HG02759 (cell line): ENCODE measurements at regions not wholly inside any gene's neighbourhood (a gene's known extent, or its start where the extent isn't known, plus 50 kb on each side); places are given as distances from the start of the nearest gene placed in this dataset.

Source experiments
- ATAC-seq: cut with Tn5 transposase; IDR thresholded peaks from one replicate; pipeline ENCODE4 v1.9.1; 2021; ENCODE audit warnings: mild to moderate bottlenecking, moderate library complexity; ENCODE audit not compliant: unreplicated experiment

DNA sequence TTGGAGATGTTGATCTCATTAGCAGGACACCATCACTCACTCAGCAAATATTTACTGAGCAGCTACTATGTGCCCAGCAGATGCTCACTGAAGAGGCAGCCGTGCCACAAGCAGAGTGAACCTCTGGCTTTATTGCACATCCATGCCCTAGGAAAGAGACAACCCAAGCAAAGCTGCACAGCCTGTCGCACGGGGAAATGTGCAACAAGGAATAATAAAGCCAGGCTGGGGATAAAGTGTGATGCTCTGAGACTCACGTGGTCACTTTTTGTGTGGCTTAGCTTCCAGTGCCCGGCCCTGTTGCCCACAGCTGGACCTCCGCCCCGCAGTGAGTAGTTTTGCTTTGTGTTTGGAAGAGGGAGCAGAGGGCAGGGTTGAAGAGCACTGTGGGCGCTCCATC is 130.4 kb upstream of the CDH4 start:
- ATAC-seq = no peak

DNA sequence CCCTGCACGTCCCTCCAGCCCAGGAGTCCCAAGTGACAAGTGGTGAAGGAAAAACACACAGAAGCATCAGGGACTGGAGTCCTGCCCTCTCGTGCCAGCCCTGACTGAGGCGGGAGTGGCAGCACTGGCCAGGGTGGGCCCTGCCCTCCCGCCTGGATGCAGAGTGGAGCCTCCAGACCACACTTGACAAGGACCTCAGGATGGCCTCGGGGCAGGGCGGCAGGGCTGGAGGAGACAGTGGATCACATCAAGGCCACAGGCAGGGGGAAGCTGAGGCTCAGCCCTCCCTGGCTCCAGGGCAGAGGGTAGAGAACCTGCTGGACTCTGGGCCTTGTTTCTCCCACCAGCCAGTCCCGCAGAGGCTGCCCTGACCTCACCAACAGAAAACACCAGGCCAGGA is 128.8 kb upstream of the CDH4 start:
- ATAC-seq = no peak

DNA sequence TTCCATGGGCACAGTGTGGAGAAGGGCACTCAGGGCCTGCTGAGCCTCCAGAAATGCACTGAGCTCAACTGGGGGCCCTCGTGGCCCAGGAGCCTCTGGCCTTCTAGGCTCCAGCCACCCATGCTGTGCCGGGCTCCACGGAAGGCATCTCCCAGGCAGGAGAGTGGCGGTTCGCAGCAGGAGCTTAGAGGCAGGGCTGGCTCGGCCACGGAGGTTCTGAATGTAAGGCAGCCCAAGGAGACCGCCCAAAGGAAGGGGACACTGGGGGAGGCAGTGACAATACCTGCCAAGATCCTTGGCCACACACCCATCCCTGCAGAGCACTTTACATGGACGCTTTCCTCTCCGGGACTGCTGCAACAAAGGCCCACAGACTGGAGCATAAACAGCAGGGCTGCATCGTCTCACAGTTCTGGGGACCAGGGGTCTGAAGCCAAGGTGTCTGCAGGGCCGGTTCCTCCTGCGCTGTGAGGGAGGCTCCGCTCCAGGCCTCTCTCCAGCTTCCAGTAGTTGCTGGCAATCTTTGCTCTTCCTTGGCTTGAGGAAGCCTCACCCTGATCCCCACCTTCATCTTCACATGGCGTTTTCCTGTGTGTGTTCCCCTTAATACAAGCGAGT is 128.2 kb upstream of the CDH4 start:
- ATAC-seq = no peak

DNA sequence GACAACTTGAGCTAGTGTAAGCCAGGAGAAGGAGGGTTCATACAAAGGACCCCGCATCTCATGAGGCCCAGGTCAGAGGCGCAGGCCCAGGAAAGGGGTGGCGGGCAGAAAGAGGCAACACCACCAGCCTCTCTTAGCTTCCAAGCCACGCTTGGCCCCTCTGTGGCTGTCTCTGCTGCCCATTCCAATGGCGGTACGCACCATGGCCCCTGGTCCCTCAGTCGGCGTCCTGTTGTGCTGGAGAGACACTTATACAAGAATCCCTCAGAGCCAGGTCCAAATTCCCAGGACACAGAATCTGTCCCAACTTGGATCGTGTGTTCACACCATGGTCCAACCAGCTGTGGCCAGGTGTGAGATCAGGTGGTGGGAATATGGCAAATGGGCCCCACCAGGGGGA is 127.0 kb upstream of the CDH4 start:
- ATAC-seq = no peak

DNA sequence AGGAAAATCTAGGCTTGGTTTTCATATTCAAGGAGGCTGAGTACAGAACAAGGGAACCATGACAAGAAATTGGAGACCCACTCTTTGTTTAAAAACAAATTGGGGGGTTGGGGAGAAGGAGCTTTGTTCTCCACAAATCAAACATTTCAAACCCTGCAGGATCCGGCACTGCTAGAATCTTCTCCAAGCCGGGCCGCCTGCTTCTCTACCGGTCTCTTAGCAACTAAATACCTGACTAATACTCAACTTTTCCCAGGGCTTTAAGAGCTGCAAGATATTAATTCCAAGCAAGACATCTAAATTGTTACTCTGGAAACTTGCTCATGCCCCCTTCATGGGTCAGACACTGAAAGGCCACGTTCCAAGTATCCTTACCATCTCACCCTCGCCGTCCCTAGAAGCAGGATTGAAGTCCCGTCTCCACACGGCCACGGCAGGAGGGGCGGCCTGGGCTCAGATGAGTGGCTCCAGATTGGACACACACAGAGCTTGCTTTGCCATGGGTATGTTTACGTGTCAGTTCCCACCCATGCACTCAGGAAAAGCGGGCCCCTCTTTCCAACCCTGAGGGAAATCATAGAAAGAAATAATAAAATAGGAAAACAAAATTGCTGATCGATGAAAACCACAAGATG is 126.4 kb upstream of the CDH4 start:
- no peak for ATAC-seq

DNA sequence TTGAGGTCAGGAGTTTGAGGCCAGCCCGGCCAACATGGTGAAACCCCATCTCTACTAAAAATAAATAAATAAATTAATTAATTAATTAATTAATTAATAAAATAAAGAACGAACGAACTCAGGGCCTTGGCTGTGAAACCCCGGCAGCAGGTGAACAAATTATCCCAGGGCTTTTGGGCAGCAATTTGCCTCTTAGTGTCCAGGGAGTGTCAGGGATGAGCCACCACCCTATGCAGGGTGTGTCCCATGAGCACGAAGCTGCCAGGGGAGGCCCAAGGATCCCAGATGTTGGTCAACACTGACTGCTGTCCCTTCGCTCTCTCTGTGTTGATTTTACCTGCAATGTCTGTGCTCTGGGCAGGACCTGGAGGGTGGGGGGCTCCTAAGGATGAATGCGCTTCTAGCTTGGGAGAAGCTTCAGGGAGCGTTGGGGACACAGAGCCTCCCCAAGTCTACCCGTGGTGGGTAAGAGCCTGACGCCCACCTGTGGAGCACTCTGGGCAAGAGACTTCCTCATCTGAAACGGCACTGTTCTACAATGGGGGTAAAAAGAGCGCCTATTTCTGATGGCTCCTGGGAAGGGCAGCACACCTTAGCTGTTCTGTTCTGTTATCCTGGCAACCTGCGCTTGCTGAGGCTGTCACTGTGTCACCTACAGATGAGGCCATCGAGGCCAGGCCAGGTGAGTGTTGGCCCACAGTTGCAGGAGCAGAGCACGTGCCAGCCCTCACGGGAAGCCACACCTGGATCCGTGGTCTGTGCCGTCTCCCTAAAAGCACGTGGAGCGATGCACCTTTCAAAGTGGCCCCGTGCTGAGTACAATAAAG is 125.5 kb upstream of the CDH4 start:
- no peak for ATAC-seq

DNA sequence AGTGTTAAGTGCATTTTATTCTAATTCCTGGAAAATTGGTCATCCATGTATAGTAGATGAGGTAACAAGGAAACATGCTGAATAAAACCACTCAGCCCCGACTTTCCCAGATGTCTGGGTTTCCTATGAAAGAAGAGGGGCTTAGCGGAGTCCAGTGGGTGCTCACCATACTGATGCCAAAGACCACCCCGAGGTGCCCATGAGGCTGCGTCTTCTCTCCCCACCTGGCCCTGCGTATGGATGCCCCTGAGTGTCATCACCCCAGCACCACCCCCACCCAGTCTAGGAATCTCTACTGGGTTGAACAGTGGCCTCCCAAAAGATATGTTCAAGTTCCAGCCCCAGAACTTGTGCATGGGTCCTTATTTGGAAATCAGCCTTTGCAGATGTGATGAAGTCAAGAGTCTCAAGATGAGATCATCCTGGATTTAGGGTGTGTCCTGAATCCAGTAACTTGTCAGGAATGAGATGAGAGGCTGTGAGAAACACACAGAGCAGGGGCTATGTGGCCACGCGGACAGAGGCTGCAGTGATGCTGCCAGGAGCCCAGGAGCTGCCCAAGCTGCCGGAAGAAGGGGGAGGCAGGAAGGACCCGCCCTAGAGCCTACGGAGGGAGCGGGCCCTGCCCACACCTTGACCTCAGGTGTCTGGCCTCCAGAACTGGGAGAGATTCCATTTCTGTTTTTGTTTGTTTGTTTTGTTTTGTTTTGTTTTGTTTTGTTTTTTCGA is 124.6 kb upstream of the CDH4 start:
- ATAC-seq = no peak

DNA sequence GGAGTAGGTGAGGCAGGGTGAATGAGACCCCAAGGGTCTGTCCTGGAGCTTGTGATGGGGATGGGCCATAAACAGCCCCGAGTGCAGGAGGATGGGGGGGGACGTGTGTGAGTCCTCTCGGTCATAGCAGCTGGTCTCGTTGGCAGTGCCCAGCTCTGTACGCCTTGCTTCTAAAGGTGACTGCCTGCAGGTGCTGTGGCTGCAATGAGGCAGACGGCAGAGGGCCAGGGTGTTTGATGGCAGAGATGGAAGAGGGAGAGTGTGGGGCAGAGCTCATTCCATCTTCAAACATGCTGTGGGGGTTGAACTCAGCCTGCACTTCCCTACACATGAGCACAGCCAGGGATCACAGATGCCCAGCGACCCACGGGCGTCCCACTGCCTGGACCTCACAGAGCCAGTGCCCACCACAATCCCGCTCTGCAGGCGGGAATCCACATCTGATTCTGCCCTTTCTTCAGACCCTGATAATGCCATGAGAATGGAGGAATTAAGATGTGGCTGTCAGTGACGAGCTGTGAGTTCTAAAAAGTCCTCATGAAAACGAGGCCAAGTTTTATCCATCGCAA is 123.3 kb upstream of the CDH4 start:
- no peak for ATAC-seq

DNA sequence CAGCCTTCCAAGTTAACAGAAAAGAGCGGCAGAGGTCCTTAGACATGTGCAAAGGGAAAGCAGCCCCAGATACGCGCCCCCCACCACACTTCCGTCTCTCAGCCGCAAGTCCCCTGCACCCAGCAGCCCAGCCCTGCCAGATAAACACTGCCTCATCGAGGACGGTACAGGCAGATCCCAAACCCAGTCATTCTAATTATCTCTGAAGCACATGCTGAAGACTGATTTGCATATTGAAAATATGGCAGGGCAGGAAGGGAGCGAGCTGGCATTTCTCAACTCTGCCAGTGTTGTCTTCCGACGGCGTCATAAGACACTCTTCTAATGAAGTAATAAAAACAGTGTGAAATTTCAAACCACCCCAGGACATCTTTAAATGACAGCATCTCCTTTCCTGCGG is 122.8 kb upstream of the CDH4 start:
- no peak for ATAC-seq

DNA sequence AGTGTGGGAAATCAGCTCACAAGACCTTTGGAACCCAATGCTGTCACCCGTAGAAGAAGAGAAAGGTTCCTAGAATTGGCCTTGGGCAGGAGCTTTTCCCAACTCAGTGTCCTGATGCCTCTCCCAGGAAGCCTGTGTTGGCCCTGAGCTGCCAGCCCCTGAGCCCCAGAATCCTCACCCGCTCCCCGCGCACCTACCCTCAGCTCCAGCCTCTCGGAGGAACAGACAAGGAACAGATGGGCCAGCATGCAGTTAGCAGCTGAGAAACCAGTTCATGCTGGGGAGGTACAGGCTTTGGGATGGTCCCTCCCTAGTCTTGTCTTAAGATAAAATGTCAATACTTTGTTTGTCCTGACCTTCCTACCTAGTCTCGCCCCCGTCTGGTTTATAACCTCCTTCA is 121.9 kb upstream of the CDH4 start:
- no peak for ATAC-seq

DNA sequence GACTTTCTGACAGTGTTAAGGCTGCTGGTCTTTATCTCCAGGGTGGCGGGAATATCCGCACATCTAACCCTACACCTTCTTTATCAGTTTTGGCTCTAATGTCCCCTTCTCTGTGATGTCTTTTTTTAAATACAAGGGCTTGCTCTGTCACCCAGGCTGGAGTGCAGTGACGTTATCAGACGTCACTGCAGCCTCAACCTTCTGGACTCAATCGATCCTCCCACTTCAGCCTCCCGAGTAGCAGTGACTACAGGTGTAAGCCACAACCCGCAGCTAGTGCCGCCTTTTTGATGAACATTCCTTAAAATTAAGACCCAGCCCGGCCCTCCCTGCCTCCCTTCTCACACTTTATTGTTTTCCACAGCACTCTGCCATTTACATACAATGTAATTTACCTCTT is 120.1 kb upstream of the CDH4 start:
- ATAC-seq = no peak

DNA sequence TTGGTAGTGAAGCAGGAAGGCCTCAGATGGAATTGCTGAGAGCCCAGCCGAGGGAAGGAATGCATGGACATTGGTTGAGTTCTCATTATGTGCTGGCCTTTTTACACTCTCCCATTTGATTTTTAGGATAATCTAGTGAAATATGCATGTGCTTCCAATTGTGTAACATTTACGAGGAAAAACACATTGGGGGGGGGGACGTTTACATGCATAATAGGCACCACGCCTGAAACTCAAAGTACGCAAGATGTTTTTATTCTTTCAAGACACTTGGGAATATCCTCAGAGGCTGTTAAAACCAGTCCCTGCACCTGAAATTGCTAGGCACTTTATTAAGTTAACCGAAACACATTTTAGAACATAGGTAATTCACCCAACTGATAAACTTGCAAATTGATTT is 118.5 kb upstream of the CDH4 start:
- no peak for ATAC-seq

DNA sequence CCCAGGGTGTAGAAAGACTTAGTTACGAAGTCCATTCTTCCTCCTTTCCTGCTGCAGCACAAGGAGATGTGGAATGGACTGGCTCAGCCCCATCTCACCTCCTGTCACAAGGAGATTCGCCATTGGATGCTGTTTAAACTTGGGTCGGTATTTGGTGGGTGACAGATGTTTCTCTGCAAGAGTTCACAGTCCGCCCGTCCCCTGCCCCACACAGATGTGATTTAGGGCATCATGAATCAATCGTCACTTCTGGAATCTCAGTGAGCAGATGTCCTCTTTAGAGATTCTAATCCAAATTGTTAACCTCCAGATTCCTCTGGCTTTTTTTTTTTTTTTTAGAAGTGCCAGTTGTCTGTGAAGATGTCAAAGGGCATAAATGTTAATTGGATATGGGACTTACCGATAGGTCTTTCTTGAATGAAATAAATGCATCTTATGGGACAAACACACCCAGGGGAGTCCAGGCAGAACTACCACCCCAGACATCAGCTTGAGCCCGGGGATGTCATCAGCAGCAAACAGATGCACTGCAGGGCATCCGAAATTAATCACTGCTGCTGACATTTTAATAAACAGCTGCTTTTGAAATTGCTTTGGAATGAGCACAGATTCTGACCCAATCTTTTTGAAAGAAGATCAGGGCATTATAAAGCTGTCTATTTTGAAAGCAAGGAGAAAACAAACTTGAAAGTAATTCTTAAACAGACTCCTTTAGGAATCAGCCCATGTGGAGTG is 117.6 kb upstream of the CDH4 start:
- ATAC-seq = no peak

DNA sequence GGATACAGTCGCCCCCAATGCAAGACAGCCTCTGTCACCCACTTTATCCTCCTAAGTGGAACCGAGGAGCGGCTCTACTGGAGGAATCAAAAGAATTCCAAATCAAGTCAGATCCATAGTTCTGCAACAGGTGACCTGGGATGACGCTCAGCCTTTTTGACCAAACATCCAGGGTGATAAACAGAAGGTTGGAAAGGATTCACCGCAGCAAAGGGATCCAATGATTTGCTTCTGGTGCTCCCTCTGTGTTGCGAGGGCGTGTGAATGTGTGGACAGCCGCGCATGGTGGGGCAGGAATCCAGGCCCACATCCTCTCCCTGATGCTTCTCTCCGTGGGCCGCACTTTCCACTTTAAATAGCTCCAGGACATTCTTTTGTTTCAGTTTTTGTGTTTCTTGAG is 116.8 kb upstream of the CDH4 start:
- no peak for ATAC-seq

DNA sequence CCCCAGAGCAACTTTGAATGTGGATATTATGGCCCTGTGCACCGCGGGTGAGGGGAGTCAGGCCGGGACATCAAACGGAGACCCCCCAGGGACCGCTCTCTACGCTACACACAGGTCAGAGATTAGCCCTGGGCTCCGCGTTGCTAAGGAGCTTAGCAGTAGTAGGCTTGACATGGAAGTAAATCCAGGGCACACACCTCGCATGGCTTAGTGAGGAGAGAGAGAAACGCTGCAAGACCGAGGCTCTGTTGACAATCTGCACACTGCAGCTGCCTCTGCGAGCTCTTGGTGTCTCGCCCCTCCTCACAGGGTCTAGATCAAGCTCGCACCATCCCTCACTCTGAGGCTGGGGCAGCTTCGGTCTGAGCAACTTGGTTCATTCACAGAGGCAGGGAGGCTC is 116.1 kb upstream of the CDH4 start:
- no peak for ATAC-seq

DNA sequence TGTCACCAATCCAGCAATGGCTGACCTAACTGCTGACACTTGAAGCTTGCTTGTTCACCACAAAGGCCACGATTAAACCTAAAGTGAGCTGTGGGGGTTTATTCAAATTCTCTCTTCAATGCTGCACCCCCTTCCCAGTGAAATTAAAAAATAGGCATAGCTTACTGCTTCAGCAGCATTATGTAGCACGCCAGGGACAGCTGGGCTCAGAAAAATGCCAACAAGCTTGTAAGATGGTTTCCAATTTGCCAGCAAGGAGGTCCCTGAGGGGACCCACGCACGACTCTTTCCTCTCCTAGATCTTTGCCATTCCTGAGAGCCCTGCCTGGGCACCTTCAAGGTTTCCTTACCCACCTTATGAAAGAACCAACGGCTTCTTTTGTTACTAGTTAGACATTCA is 113.5 kb upstream of the CDH4 start:
- no peak for ATAC-seq

DNA sequence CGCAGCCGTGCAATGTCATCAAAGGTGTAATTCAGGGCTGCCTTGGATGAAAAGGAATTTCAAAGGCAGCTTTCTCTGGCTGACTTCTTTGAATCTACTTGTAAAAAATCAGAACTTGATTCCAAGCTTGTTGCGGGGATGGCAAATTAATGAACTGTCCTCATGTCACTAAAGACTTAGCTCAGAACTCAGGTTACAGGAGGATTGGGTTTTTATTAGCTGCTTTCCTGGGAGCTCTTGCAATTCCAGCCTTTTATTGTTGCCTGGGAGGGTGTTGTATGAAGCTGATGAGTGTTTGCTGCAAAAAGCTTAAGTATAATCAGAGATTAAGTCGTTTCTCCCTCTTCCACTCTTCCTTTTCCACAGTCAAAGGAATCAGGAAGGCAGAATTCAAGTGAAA is 113.0 kb upstream of the CDH4 start:
- no peak for ATAC-seq

DNA sequence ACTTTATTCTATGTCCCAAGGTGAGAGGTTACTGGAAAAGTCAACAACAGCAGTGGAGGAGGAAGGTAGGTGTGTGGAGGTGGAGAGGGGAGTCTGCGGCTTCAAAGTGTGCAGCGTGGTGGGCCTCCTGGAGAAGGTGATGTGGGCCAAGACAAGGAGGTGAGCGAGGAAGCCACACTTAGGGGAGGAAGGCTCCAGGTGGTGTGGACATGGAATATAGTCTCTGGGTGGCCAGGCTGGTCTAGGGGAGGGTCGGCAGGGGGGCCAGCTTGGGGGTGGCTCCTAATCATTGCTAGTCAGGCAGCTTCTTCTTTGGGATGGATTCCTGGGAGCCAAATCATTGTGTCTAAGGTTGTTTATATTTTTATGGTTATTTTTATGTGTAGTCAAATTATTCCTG is 111.5 kb upstream of the CDH4 start:
- no peak for ATAC-seq

DNA sequence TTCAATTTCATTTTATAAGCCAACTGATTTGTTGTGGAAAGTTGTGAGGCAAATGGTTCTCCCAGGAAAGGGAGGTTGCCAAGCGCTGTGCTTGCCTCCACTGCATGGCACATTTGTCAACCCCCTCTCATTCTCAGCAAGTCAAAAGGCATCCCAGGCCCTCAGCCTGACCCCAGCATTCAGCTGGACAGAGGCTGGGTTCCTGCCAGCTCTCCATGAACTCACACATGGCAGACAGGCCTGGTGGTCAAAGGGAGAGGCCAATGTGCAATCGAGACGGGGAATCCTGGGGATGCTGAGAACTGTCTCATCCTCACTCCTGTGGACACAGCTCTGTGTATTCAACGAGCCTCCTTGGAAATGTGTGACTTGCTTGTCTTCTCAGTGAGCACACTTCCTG is 106.0 kb upstream of the CDH4 start:
- no peak for ATAC-seq

DNA sequence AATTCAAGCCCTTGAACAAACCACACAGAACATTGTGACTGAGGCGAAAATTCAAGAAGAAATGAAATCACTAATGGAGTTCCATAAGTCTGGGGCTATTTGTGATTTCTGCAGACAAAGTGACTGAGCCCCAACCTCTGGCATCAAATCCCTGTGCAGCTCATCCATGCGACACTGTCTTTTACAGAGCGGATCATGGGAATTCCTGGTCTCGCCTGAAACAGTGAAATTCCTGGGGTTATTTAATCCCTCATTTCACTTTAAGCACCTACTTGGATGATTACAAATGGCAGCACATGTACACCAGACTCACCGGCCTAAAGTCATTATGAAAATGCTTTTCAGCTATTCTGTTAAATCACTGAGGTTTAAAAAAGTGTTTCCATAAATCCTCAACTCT is 102.4 kb upstream of the CDH4 start:
- no peak for ATAC-seq

DNA sequence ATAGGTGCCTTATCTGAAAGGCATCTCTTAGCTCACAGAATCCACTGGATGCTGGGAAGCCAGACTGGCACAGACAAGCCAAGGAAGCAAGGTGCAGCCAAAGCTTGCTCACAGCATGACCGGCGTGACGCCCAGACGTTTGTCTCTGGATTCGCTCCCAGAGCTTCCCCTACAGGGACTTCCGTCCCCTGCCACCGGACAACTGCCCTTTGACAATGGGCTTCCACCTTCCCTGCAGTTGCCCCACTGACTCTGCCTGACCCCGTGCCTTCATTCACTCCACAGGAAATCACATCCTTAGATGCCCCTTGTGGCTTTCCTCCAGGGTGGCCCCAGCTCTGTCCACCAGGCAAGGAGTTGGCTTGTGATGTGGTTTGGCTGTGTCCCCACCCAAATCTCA is 94.8 kb upstream of the CDH4 start:
- ATAC-seq = no peak
